Thyroid gland (tissue), 4 donors: ENCODE measurements at regions not wholly inside any gene's neighbourhood (a gene's known extent, or its start where the extent isn't known, plus 50 kb on each side); places are given as distances from the start of the nearest gene placed in this dataset.

Experiments used
- CTCF ChIP-seq, 6 experiments: fragments of 200-600 bp in 3 of 6; fragments of 450-650 bp in 3 of 6; sonication (generic) in 3 of 6; IDR thresholded peaks; one replicate each; pipeline ENCODE4 v1.5.1; 2016 to 2019; ENCODE audit warnings: antibody characterized with exemption in 6 of 6, mild to moderate bottlenecking in 2 of 6, inconsistent platforms in 1 of 6, moderate library complexity in 1 of 6
- POLR2A ChIP-seq, 2 donors: fragments of 450-650 bp; IDR thresholded peaks; one replicate each; pipeline ENCODE4 v1.6.1; 2017; ENCODE audit warnings: antibody characterized with exemption in 2 of 2, mild to moderate bottlenecking in 2 of 2, moderate library complexity in 1 of 2

- TF ChIP-seq CTCF (IDR thresholded peaks at IDR 0.05): no peak
- TF ChIP-seq POLR2A (IDR thresholded peaks at IDR 0.05): no peak
Measured at GRCh38 chr5:17154211-17154996, 63.0 kb upstream of the BASP1 start.
